ENCODE measurements at regions not wholly inside any gene's neighbourhood (a gene's known extent, or its start where the extent isn't known, plus 50 kb on each side); places are given as distances from the start of the nearest gene placed in this dataset.

GRCh38 chr2:21289551-21289950, 165.8 kb downstream of the TDRD15 start:
- H3K27ac Mint-ChIP-seq (ENCODE audit: unreplicated experiment), result no peak overlapping the region
- no peak overlapping the region for H3K4me3 Mint-ChIP-seq (ENCODE audit: unreplicated experiment)
- no peaks in the 10 kb centered on the region for H3K27me3 Mint-ChIP-seq (ENCODE audit: insufficient read depth, unreplicated experiment)
- CTCF ChIA-PET, result interaction anchor here (0.7 kb wide), 1 partner anchor 52 kb away, joined by 3 read pairs; no protein-coding TSS in a partner anchor
- H3K27me3 ChIP-seq (replicated peaks; ENCODE audit: control insufficient read depth, insufficient read depth, low read length), result no peaks in the 10 kb centered on the region
- intact Hi-C loops (cut with micrococcal nuclease; ENCODE audit: unreplicated experiment), result no loop called here
- H3K36me3 Mint-ChIP-seq (ENCODE audit: insufficient read depth, unreplicated experiment), result no peaks in the 10 kb centered on the region
- peaks cover 12% of the 10 kb centered on the region for H3K4me1 Mint-ChIP-seq (ENCODE audit: low read depth, unreplicated experiment)
- no peaks in the 10 kb centered on the region for H3K36me3 ChIP-seq (ENCODE audit: control insufficient read depth, insufficient read depth, low read length)
- no peak for TF ChIP-seq CTCF (IDR thresholded peaks at IDR 0.05; ENCODE audit: insufficient read depth in 1 of 2, low read depth in 1 of 2, low read length in 1 of 2, severe bottlenecking in 1 of 2, unreplicated experiment in 1 of 2)
- H3K9me3 ChIP-seq, result no peaks in the 10 kb centered on the region
- DNase-seq, result no peak
- no peak overlapping the region for H3K4me3 ChIP-seq (ENCODE audit: low read depth, low read length)
- H3K9me3 Mint-ChIP-seq (ENCODE audit: unreplicated experiment), result peaks cover 9% of the 10 kb centered on the region
- H3K4me1 ChIP-seq, result peaks cover 23% of the 10 kb centered on the region
- POLR2A ChIA-PET, result no interaction called here
- BruUV-seq (replicated peaks), result no TSS peak

GRCh38 chr2:21289989-21290388, 166.2 kb downstream of the TDRD15 start:
- no peaks in the 10 kb centered on the region for H3K27me3 ChIP-seq (replicated peaks; ENCODE audit: control insufficient read depth, insufficient read depth, low read length)
- peaks cover 23% of the 10 kb centered on the region for H3K4me1 ChIP-seq
- H3K4me3 ChIP-seq (ENCODE audit: low read depth, low read length), result no peak overlapping the region
- H3K4me1 Mint-ChIP-seq (ENCODE audit: low read depth, unreplicated experiment), result peaks cover 12% of the 10 kb centered on the region
- peaks cover 9% of the 10 kb centered on the region for H3K9me3 Mint-ChIP-seq (ENCODE audit: unreplicated experiment)
- no peak overlapping the region for H3K4me3 Mint-ChIP-seq (ENCODE audit: unreplicated experiment)
- BruUV-seq (replicated peaks), result no TSS peak
- H3K27ac Mint-ChIP-seq (ENCODE audit: unreplicated experiment), result no peak overlapping the region
- ChIA-PET CTCF (no interaction called here), POLR2A (no interaction called here)
- DNase-seq, result no peak
- H3K27me3 Mint-ChIP-seq (ENCODE audit: insufficient read depth, unreplicated experiment), result no peaks in the 10 kb centered on the region
- no peaks in the 10 kb centered on the region for H3K9me3 ChIP-seq
- TF ChIP-seq CTCF (IDR thresholded peaks at IDR 0.05; ENCODE audit: insufficient read depth in 1 of 2, low read depth in 1 of 2, low read length in 1 of 2, severe bottlenecking in 1 of 2, unreplicated experiment in 1 of 2), result no peak
- no peaks in the 10 kb centered on the region for H3K36me3 Mint-ChIP-seq (ENCODE audit: insufficient read depth, unreplicated experiment)
- H3K36me3 ChIP-seq (ENCODE audit: control insufficient read depth, insufficient read depth, low read length), result no peaks in the 10 kb centered on the region
- intact Hi-C loops (cut with micrococcal nuclease; ENCODE audit: unreplicated experiment), result no loop called here

- Mint-ChIP-seq H3K4me3 (ENCODE audit: unreplicated experiment) (no peak overlapping the region), H3K27ac (ENCODE audit: unreplicated experiment) (no peak overlapping the region)
These were observed 167.7 kb downstream of the TDRD15 start for GRCh38 chr2:21291426-21291825.

More at GRCh38 chr2:21291426-21291825, 167.7 kb downstream of the TDRD15 start:
- Histone ChIP-seq H3K4me1 (peaks cover 23% of the 10 kb centered on the region), H3K4me3 (ENCODE audit: low read depth, low read length) (no peak overlapping the region), H3K9me3 (no peaks in the 10 kb centered on the region), H3K27me3 (replicated peaks; ENCODE audit: control insufficient read depth, insufficient read depth, low read length) (no peaks in the 10 kb centered on the region), H3K36me3 (ENCODE audit: control insufficient read depth, insufficient read depth, low read length) (no peaks in the 10 kb centered on the region)
- ChIA-PET CTCF (no interaction called here), POLR2A (no interaction called here)
- DNase-seq, result no peak
- Mint-ChIP-seq H3K4me1 (ENCODE audit: low read depth, unreplicated experiment) (peaks cover 12% of the 10 kb centered on the region), H3K9me3 (ENCODE audit: unreplicated experiment) (no peaks in the 10 kb centered on the region), H3K36me3 (ENCODE audit: insufficient read depth, unreplicated experiment) (no peaks in the 10 kb centered on the region), H3K27me3 (ENCODE audit: insufficient read depth, unreplicated experiment) (no peaks in the 10 kb centered on the region)
- intact Hi-C loops (cut with micrococcal nuclease; ENCODE audit: unreplicated experiment), result no loop called here
- BruUV-seq (replicated peaks), result no TSS peak
- TF ChIP-seq CTCF (IDR thresholded peaks at IDR 0.05; ENCODE audit: insufficient read depth in 1 of 2, low read depth in 1 of 2, low read length in 1 of 2, severe bottlenecking in 1 of 2, unreplicated experiment in 1 of 2), result no peak

Measured in Caco-2 (cell line).